Fibroblast of the aortic adventitia (primary cell): ENCODE measurements at regions not wholly inside any gene's neighbourhood (a gene's known extent, or its start where the extent isn't known, plus 50 kb on each side); places are given as distances from the start of the nearest gene placed in this dataset.
A peak's percentile ranks its signal among the peaks of the same experiment; 100 is the strongest.

ENCODE experiments used
- DNase-seq: peaks from one replicate; pipeline ENCODE4 v3.0.0-alpha.2; 2010; ENCODE audit warnings: low read depth
- H3K4me3 ChIP-seq: 2 replicates; pipeline ENCODE4 v1.5.1; 2011; ENCODE audit warnings: low read depth, mild to moderate bottlenecking, control low read depth, low read length, moderate library complexity
- TF ChIP-seq, protein P1 (sequence below): IDR thresholded peaks from 2 replicates; pipeline ENCODE4 v1.5.1; 2011; ENCODE audit warnings: mild to moderate bottlenecking, low read length, control low read depth, inconsistent platforms; ENCODE audit not compliant: insufficient read depth

DNA sequence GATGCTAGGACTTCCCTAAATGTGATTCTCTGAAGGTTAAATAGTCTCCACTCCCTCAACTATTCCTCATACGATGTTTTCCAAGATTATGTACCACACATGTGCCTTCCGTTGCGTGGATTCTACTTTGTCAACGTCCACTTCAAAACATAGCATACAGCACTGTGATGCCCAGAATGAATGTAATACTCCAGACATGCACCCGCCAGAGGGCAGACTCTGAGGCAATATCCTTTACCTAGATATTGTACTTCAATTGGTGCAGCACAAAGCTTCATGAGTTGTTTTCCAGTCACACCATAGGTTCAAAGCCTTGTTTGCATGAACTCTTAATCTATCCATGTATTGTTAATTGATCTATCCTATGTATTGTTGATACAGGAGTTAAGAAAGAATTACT, 201.0 kb upstream of the NABP1 start:
- TF ChIP-seq, protein P1, sequence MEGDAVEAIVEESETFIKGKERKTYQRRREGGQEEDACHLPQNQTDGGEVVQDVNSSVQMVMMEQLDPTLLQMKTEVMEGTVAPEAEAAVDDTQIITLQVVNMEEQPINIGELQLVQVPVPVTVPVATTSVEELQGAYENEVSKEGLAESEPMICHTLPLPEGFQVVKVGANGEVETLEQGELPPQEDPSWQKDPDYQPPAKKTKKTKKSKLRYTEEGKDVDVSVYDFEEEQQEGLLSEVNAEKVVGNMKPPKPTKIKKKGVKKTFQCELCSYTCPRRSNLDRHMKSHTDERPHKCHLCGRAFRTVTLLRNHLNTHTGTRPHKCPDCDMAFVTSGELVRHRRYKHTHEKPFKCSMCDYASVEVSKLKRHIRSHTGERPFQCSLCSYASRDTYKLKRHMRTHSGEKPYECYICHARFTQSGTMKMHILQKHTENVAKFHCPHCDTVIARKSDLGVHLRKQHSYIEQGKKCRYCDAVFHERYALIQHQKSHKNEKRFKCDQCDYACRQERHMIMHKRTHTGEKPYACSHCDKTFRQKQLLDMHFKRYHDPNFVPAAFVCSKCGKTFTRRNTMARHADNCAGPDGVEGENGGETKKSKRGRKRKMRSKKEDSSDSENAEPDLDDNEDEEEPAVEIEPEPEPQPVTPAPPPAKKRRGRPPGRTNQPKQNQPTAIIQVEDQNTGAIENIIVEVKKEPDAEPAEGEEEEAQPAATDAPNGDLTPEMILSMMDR, result no peak
- no peak for DNase-seq
- no peak overlapping the region for H3K4me3 ChIP-seq

DNA sequence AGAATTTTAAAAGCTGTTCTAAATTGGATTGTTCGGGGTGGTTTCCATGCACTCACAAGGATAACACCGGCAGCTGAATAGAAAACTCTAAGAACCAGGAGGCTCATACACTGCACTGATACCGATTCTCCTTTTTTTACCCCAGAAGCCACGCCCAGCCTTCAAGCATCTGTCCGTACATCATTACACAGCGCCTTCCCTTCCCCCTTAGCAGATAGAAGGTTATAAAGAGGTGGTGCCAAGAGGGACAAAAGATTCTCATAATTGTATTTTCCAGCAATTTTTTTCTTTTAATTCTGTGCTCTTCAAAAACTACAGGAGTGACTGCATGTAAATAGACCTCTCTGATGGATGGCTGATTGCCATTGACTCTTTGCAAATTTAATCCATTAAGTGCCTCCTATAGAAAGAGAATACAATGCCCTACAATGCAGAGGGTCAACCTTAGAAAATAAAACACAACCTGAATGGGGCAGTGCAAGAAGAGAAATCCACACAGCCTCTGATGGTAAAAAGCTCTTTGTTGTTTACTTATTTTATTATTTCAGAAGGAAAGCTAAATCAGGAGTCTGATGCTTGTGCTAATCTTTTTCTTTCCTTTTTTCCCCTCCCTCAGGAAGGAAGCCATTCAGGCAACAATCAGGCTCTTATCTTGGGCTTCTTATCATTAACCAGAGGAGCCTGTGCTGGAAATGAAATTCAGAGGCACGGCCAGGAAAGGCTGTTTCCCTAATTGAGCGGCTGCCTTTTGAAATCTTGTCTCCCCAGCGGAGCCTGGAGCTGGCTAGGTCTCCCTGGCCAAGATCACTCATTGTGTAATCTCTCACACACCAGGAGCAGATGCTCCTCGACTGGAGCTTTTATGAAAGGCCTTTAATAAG, 198.9 kb upstream of the NABP1 start:
- peak; percentile 84 for DNase-seq
- TF ChIP-seq, protein P1, result no peak
- H3K4me3 ChIP-seq, result no peak overlapping the region

DNA sequence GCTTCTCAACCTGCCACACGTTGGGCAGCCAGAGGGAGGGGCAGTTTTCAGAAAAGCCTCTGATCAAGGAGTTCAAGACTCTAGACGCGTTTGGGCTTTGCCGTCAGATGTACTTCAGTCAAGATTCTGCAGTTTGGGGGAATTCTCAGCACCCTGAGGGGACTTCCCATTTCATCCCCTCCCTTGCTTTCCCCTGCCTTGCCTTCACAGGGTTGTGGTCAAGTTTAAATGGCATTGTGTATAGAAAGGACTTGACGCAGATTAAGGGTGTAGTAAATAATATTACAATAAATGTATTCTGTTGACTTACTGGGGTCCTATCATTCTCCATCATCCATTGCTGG, 198.3 kb upstream of the NABP1 start:
- H3K4me3 ChIP-seq, result no peak overlapping the region
- no peak for DNase-seq

DNA sequence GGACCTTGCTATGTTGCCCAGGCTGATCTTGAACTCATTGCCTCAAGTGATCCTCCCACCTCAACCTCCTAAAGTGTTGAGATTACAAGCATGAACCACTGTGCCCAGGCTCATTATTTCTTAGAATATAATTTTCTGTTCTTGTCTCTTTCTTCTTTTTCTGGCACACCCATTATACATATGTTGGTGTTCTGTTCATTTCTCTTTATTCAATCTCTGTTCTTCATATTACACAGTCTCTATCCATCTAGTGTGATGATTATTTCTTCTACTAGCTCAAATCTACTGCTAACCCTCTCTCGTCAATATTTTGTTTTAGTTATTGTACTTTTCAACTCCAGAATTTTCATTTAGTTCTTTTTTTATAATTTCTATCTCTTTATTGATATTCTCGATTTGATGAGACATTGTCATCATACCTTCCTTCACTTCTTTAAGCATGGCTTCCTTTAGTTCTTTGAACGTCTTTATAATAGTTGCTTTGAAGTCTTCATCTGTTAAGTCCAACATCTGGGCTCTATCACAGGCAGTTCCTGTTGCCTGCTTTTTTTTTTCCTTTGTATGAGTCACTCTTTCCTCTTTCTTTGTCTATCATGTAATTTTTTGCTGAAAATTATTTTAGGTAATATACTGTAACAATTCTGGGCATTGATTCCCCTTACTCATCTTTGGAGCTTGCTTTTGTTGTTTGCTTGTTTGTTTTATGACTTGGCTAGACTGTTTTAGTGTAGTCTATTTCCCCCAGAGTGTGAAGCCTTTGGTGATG, 196.4 kb upstream of the NABP1 start:
- TF ChIP-seq, protein P1, result no peak
- no peak overlapping the region for H3K4me3 ChIP-seq
- DNase-seq, result peak; percentile 56

More for the DNA sequence above, 198.3 kb upstream of the NABP1 start:
- TF ChIP-seq, protein P1, result peak; percentile 4

DNA sequence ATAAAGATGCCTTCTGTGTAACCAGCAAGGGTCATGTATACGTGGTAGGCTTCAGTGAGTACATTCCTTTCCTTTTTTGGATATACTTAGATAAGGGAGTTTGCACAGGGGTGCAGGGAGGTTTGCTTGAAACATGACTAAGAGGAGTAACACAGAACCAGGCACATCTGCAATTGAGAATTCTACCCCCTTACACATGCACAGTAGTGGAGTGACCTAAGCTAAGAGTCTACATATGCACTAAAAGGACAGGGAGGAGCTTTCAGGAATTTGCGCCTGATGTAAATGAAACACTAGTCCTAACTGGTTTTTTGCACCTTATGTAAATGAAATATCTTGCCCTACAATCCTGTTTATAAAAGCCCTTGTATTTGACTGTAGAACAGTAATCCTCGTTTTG, 194.8 kb upstream of the NABP1 start:
- no peak for DNase-seq
- TF ChIP-seq, protein P1, result no peak
- H3K4me3 ChIP-seq, result no peak overlapping the region

DNA sequence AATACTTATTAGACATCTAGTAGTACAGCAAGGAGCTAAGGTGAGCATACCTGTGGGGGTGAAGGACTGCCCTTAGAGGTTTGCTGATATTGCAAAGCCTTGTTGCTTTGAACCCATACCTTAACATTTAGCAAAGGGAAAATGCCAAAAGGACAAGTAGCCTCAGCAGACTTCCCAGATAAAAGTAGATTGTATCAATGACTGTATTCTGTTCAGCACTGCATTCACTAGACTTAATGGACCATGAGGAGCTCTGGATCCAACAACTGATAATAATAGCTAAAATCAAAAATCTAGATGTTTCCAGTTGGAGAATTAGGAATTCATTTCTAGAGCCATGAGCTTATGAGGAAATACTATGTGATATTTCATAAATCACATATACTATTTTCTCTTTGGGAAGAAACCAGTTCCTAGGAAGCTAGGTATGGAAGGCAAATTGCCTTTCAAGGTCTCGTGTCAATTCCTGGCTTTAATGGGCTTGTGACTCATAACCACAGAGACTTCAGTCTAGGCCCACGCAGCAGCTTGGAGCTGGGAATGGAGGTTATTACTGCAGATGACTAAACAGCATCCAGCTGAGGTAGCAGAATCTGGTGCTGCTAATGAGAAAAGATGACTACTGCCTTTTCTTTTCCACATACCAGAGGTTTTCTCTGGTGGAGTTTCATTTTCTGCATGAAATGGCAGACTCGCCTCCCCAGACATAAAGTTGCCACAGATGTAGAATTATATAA, 191.2 kb upstream of the NABP1 start:
- TF ChIP-seq, protein P1, result no peak
- no peak overlapping the region for H3K4me3 ChIP-seq
- peak; percentile 93 for DNase-seq
